HG02623 (cell line): ENCODE measurements at regions not wholly inside any gene's neighbourhood (a gene's known extent, or its start where the extent isn't known, plus 50 kb on each side); places are given as distances from the start of the nearest gene placed in this dataset.
"Not testable (repeated sequence)": the region's sequence is repeated elsewhere in the genome, so short reads cannot be mapped to it uniquely, and the experiment has no call there.

Source experiments
- ATAC-seq: cut with Tn5 transposase; IDR thresholded peaks from one replicate; pipeline ENCODE4 v1.9.1; 2021; ENCODE audit warnings: moderate library complexity; ENCODE audit not compliant: unreplicated experiment

DNA sequence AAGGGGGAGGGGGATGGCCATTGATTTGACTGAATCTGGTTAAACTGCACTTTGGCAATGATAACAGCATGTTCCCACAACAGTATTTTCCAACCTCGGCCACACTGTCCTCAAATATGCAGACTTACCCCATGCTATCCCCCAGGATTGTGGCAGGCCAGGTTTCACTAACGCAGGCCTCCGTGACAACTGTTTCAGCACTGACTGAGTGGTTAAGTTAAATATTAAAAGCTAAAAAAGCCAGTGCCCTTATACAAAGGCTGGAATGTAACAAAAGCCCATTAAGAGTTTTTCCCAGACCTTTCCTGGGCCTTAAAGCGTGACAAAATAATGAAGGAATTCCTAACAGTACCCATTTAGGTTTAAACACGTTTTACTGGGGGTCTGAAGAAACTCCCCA, 202.9 kb downstream of the USP25 start:
- no peak for ATAC-seq

DNA sequence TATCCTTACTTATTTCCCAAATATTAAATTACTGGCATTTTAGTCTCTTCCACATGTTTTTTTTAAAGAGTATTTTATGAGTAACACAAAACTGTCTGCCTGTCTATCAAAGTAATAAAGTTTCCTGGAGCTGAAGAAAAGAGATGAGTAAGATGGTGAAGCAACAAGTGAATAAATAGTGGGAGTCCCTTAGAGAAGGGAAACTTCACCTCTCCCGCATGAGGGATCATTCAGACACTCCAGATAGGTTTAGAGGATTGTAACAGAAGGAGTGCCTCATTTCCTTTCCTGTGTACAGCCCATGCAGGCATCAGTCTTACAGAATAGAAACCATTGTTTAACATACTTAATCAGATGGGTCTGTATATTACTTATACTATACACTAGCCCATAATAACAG, 205.7 kb downstream of the USP25 start:
- no peak for ATAC-seq

DNA sequence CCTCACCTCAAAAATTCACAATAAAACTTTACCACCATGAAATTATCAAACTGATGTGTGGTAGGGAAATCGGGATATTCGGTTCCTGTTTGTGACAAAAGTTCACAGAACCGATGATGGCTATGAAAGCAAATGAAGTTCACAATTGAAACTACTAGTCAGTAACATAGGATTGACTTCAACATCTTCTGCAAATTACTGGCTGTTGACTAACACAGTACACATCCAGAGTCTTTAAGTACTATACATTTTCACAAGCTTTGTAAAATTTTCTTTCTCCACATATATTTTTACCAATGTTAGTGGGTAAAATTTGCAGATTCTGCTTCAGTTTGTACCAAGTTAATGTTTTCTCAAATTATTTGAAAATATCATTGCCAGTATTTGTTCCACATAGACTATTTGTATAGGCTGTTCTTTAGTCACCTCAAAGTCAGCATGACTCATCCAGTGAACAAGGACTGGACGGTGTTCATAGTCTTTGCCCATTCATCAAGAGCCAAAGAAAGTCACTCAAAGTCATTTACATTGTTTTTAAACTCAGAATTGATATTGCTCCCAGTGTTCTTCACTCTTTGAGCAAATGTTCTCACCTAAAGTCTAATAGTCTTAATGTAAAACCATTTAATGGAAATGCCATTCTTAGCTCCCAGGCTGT, 213.4 kb downstream of the USP25 start:
- ATAC-seq = no peak

DNA sequence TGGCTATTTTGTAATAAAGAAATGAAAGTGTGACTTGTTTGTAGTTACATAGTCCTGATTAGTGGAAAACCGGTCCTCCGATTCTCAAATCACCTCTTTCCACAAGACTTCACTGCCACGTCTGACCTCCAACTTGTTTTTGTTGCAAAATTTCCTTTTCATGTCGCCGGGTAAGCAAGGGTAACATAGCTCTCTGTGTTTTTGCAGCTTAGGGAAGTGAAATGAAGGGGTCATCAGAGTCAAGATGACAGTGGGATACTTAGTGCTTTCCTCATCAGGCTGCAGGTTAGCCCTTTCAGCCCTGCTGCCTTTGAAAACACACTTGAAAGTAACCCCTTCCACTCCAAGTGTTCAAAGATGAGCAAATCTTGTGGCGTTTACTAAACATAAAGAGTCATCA, 217.9 kb downstream of the USP25 start:
- no peak for ATAC-seq

DNA sequence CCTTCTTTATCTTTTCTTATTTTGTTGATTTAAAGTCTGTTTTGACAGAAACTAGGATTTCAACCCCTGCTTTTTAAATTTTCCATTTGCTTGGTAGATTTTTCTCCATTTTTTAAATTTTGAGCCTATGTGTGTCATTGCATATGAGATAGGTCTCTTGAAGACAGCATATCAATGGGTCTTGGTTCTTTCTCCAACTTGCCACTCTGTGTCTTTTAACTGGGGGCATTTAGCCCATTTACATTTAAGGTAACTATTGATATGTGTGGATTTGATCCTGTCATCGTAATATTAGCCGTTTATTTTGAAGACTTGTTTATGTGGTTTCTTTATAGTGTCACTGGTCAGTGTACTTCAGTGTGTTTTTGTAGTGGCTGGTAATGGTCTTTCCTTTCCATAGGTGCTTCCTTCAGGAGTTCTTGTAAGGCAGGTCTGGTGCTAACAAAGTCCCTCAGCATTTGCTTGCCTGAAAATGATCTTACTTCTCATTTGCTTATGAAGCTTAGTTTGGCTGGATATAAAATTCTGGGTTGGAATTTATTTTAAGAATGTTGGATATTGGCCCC, 223.9 kb downstream of the USP25 start:
- ATAC-seq = no peak

DNA sequence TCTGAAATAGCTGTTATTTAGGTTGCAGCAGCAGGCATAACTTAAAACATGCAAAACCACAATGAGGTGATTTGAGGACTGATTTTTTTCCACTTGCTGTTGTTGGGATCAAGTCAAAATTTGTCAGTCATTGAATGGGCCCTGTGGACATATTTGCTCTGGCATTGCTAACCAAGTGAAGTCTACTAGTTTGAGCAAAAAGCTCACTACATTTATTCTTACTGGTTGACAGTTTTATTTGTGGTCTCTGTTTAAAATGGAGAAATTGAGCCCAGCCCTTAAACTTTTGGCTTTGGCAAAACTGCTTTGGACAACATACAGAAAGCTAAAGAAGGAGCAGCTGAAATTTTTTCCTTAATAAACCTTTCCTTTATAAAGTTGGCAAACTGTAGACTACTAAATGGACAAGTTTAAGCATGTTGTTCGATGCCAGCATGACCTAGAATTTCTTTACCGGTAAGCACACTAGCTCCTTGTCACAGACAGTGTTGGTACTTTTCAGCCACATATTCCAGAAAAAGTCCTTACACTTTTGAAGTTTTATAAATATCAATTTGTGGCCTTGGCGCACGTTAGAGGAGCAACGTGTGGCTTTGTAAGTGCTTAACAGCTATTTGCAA, 234.6 kb downstream of the USP25 start:
- no peak for ATAC-seq

DNA sequence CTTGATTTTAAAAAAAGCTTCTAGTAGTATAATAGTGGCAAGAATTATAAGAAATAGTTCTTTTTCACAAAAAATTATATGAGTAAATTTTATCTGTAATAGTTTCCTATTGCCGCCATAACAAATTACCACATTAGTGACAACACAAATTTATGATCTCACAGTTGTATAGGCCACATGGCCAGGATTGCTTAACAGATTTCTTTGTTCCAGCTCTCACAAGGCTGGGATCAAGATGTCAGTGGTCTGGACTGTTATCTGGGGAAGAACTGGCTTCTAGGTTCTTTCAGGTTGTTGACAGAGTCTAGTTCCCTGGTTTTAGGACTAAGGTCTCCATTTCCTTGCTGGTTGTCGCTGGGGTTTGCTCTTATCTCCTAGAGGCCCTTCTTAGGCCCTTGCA, 236.4 kb downstream of the USP25 start:
- ATAC-seq = no peak

DNA sequence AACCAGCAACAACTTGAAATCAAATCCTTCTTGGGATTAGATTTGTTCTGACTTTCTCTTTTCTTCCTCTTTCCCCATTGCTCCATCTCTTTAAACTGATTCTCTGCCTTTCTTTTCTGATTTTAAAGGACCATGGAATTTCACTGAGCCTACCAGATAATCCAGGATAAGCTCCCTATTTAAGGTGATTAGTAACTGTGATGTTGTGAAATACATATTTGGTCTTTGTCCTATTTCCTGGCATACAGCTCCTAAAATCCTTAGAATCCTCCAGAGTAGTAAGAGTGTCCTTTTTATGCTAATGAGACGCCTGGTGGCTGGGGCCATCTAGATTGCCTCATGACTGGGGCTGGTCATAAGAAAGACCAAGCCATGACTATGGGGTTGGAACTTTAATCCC, 236.9 kb downstream of the USP25 start:
- ATAC-seq = no peak

DNA sequence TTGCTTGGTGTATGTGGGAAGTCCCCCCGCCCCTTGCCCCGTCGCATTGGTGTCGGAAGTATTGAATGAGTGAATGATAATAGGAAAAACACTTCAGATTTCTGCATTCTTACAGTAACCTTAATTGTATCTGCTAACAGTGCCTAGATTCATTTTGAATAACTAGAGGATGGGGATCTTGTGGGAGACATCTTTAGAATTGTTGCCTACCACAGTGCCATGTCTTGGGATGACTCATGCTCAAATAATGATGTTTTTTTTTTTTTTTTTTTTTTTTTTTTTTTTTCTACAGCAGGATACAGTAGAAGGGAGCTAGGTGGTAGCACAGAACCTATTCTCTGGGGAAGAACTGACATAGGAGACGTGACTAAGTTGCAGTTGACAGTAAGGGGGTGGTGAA, 237.9 kb downstream of the USP25 start:
- no peak for ATAC-seq

DNA sequence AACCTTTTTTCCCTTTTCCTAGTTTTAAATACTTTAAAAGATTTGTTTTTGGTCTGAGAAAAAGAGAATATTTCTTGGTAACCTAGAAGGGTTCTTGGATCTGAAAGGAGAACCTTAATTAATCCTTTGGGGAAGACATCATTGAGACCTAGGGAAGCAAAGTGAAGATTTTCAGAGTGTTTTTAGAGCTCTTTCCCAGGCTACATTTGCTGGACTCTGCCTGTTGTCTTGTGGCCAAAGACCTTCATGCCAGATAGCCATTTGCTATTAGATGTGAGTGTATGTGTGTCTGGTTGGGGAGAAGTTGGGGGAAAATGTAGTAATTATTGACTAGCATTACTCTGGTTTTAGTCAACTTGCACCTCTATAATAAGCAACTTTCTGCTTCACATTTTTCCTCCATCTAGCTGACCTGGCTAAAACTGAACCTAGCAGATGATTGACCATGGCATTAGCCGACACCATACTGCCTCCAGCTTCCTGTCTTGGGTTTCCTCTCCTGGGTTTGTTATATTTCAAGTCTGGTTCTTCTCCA, 239.1 kb downstream of the USP25 start:
- no peak for ATAC-seq

DNA sequence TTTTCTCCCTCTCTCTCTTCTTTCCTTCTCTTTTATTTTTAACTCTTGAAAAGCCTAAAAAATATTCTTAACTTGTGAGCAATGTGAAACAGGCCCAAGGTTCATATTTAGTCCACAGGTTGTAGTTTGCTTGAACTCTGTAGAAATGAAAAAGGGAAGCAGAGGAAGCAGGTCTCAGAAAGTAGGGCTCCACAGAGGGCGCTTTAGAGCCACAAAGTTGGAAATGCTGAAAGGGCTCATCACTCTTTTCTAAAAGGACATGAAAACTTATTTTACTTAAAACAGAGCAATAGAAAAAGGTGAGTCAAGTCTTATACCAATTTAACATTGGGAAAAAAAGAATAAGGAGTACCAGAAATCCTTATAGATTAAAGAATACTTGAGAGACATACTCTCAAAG, 247.0 kb downstream of the USP25 start:
- ATAC-seq = no peak

DNA sequence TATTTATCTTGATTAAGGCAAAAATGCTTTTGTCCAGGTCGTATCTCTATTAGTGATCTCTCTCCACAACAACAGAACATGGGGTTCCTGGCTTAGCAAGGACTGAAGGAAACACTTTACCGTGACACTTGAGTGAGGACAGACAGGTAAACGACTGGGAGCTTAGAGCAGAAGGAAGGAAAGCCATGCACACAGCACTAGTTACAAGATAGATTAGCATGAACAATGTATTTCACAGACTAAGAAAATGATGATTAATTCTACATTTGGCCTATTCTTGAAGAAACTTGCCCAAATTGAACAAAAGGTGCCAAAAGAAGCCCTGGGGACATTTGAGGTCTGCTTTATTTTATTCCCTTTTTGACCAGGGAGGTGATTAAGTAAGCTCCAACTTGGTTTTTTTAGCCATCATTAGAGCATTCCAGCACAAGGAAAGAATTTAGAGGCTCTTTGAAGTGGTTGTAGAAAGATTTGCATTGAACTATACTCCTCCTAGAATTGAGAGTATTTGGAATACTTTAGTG, 248.5 kb downstream of the USP25 start:
- no peak for ATAC-seq

DNA sequence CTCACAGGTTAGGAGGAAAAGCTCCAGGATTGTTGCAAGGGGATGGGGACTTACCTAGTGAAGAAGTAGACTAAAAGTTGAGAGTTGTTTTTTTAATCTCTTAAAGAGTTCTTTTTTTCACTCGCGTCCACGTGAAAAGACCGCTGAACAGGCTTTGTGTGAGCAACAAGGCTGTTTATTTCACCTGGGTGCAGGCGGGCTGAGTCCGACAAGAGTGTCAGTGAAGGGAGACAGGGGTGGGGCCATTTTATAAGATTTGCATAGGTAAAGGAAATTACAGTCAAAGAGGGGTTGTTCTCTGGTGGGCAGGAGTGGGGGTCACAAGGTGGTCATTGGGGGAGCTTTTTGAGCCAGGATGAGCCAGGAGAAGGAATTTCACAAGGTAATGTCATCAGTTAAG, 249.7 kb downstream of the USP25 start:
- ATAC-seq = not testable (repeated sequence)

DNA sequence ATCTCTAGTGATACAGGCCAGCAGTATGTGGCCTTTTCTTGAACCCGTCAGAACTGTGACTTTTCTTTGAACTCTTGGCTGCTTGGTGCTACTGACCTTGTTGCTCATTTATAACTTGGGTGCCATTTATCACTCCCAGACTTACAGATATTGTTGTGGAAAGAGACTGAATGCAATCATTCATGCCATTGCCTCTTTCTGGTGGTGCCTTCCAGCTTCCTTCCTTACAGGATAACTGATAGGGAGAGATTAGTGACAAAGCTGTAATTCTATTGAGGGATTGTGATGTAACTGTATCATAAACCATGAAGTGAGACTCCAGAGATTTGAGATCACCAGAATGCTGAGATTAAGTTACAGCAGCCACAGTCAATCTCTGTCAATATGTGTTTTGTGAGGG, 256.5 kb downstream of the USP25 start:
- no peak for ATAC-seq

DNA sequence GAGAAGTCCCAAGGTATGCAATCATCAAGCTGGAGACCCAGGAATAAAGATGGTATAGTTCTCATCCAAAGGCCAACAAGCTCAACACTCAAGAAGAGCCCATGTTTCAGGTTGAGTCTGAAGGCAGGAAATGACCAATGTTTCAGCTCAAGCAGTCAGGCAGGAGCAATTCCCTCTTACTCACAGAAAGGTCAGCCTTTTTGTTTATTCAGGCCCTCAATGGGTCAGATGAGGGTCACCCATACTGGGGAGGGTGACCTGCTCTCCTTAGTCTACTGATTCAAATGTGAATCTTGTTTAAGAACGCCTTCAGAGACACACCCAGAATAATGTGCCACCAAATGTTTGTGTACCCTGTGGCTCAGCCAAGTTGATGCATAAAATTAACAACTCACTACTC, 262.4 kb downstream of the USP25 start:
- no peak for ATAC-seq

DNA sequence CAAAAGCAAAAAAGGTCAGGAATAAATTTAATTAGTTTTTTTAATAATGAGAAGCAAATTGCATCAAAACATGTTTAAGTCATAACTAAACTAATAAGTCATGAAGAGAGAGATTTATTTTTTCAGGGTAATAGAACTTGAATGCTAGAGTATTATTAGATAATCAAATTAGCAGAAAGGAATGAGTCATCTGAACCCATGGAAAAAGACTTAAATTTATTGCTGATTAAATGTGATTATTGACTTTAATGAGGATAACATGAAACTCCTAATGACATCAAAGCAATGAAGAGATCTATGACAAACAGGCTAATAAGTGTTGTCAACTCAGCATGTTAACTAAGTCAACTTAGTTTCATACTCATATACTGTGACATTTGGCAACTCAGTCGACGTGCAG, 264.2 kb downstream of the USP25 start:
- no peak for ATAC-seq

DNA sequence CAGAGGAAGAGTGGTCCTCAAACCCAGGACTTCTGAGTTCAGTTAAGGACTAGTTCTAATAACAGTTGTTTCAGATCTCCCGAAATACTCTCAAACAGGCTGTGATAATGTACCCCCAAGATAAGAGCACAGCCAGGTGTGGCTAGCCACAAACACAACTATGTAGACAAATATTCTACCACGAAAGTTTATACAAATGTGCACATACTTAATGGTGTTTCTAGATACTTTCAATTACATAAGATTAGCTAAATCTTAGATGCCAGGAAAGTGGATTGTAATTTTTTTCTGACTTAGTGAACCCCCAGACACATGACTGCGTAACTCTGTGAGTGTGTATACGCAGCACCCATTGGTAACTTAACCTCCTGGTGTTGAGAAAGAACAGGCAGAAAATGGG, 270.0 kb downstream of the USP25 start:
- ATAC-seq = no peak

DNA sequence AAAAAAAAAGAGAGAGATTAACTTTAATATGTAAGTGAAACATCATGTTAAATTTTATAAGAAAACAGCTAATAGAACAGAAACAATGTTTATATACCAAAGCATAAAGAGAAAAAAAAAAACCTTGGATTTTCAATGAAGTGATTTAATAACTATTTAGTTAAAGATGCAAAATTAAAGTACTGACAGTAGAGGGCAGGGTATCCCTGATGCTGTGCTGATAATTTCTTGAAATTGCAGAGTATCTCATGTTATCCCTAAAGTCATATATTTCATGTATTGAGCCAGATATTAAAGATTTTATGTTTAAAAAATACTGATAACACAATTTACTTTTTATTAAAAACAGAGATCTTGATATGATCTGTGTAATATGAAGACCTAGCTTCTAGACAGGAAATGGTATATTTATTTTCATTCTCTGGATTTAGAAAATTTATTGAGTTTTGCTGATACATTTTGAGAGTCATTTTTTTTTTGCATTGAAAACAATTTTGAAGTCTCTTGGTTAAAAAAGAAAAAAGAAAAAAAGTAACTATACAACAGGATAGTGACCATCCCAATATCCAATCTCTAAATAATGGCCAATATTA, 273.2 kb downstream of the USP25 start:
- ATAC-seq = no peak

DNA sequence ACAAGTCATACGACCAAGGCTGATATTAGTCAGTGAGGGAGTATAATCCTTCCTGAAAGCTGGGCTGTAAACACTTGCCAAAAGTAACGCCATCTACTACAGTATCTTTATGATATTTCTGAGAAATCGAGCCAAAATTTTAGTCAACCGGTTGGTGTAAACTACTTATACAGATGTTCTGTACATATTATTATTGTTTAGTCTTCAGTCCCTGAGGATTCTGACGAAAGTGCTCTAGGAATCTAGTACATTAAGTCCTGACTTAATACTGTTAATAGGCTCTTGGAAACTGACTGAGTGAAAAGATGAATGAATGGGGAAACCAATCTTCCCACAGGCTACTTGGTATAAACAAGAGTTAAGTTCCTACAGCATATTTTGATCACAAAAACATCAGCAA, 274.3 kb downstream of the USP25 start:
- no peak for ATAC-seq

DNA sequence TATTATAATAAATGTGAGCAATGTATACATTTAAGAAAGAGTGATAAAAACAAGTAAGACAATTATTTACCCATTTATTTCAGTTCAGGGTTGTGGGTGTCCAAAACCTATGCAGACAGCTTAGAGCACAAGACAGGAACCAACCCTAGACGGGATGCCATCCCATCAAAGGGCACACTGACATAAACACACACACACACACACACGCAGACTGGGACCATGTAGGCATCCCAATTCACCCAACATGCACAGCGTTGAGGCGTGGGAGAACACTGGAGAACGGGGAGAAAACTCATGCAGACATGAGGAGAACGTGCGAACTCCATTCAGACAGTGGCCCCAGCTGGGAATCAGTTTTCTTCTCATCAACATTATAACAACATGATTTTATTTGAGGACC, 274.7 kb downstream of the USP25 start:
- no peak for ATAC-seq

DNA sequence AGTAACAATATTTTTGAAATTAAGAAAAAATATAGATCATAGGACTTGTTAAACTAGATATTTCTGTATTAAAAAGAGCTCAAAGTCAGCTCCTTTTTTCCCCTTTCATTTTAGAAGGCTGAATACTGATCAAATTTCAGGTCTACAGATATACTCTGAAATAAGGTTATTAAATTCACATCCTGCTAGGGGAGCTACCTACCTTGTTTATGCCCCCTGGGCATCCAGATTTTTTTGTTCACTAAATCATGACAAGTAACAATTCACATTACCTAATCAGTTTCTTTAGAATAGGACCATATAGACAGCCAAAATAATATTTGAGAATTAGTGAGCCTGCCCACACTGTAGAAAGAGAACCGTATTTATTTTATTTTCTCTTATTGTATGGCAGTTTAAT, 276.2 kb downstream of the USP25 start:
- ATAC-seq = no peak

DNA sequence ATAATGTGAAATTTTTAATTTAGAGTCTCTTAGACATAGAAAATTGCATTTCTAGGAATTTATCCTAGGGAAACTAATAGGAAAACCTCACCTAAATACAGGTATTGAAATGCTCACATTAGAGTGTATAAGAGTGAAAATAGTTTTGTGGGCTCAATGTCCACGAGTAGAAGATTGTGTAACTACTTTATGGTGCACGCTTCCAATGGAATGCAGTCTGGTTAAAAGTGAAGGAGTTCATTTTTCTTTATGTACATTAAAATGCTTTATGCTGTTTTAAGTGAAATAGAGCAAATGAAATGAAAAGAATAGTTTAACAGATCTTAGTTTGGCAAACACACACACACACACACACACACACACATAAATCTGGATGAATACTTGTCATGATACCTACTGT, 278.2 kb downstream of the USP25 start:
- no peak for ATAC-seq
